ENCODE measurements at regions not wholly inside any gene's neighbourhood (a gene's known extent, or its start where the extent isn't known, plus 50 kb on each side); places are given as distances from the start of the nearest gene placed in this dataset.

GRCh38 chr18:54506516-54507261 lies 84.4 kb upstream of the DYNAP start:
- Histone ChIP-seq H3K4ac (ENCODE audit: low read depth, low read length) (no peak overlapping the region), H4K20me1 (ENCODE audit: insufficient read depth, low read length) (no peaks in the 10 kb centered on the region), H3K9me1 (ENCODE audit: insufficient read depth, low read length) (no peaks in the 10 kb centered on the region), H2BK20ac (ENCODE audit: low read depth, low read length) (no peak overlapping the region), H3K56ac (ENCODE audit: extremely low read depth, insufficient read depth, low read length) (no peak overlapping the region), H2BK120ac (ENCODE audit: low read depth, low read length) (no peak overlapping the region), H3K4me1 (ENCODE audit: control insufficient read depth, insufficient read depth, low read length) (no peaks in the 10 kb centered on the region), H3K36me3 (ENCODE audit: control insufficient read depth, insufficient read depth, low read length) (no peaks in the 10 kb centered on the region), H3K79me1 (ENCODE audit: low read depth in 1 of 2, low read length in 2 of 2) (no peaks in the 10 kb centered on the region), H3K14ac (replicated peaks; ENCODE audit: low read depth, low read length) (no peak overlapping the region), H2BK5ac (ENCODE audit: low read depth, low read length, poor library complexity, severe bottlenecking) (no peak overlapping the region), H3K18ac (ENCODE audit: low read depth, low read length) (no peak overlapping the region), H2AFZ (replicated peaks; ENCODE audit: low read length, poor library complexity) (no peak overlapping the region), H2AK9ac (replicated peaks; ENCODE audit: low read depth, low read length, poor library complexity) (no peak overlapping the region), H3K27me3 (ENCODE audit: control insufficient read depth, insufficient read depth, low read length) (no peaks in the 10 kb centered on the region), H3K9me3 (ENCODE audit: control insufficient read depth, insufficient read depth, low read length) (no peaks in the 10 kb centered on the region), H3K4me3 (ENCODE audit: insufficient read depth, low read depth, low read length) (no peak overlapping the region), H2AK5ac (ENCODE audit: low read depth, low read length) (no peak overlapping the region), H3K4me2 (ENCODE audit: low read depth, low read length) (no peak overlapping the region), H2BK15ac (ENCODE audit: low read depth, low read length) (no peak overlapping the region), H3K9ac (ENCODE audit: low read depth, low read length) (no peak overlapping the region), H4K91ac (ENCODE audit: insufficient read depth, low read depth, low read length) (no peak overlapping the region), H3K27ac (ENCODE audit: insufficient read depth, low read length) (no peak overlapping the region), H4K8ac (ENCODE audit: low read depth in 2 of 2, low read length in 2 of 2) (no peak overlapping the region), H4K5ac (ENCODE audit: low read depth, low read length) (no peak overlapping the region), H3K23ac (ENCODE audit: low read depth, low read length) (no peak overlapping the region)
- BruUV-seq (replicated peaks): no TSS peak
- dilution Hi-C loops (cut with HindIII; ENCODE audit: low sequenced_read_pairs, unreplicated experiment): no loop called here
- DNase-seq (no peak), ATAC-seq (ENCODE audit: low read depth) (no peak)
- no peak for TF ChIP-seq CTCF (conservative IDR thresholded peaks at IDR 0.05; ENCODE audit: low read depth, low read length)
- TF ChIP-seq POLR2A (IDR thresholded peaks at IDR 0.05; ENCODE audit: low read depth, low read length): no peak
- TF ChIP-seq MAZ (IDR thresholded peaks at IDR 0.05; ENCODE audit: borderline replicate concordance, low read depth, low read length): no peak
- TF ChIP-seq RAD21 (IDR thresholded peaks at IDR 0.05; ENCODE audit: low read length): no peak
- no peak for TF ChIP-seq MXI1 (IDR thresholded peaks at IDR 0.05; ENCODE audit: borderline replicate concordance, low read depth, low read length)
- no peak for TF ChIP-seq FOS (IDR thresholded peaks at IDR 0.05; ENCODE audit: low read depth, low read length)
- no peak for TF ChIP-seq RCOR1 (IDR thresholded peaks at IDR 0.05; ENCODE audit: insufficient replicate concordance, low read length)
- no peak for TF ChIP-seq ELK1 (IDR thresholded peaks at IDR 0.05; ENCODE audit: borderline replicate concordance, low read depth, low read length)
- POLR2A ChIA-PET (ENCODE audit: unreplicated experiment): no interaction called here
- no CpG with 5 or more reads among the region's 2 CpGs for WGBS, 2 experiments (ENCODE audit: extremely low coverage in 2 of 2, insufficient read length in 1 of 2)
- CTCF ChIA-PET: no interaction called here
- in situ Hi-C loops (cut with MboI; ENCODE audit: low sequenced_read_pairs): no loop called here
- intact Hi-C loops (cut with micrococcal nuclease): no loop called here
